ACC112 (cell line): ENCODE measurements at regions not wholly inside any gene's neighbourhood (a gene's known extent, or its start where the extent isn't known, plus 50 kb on each side); places are given as distances from the start of the nearest gene placed in this dataset.

Experiments
- H2AFZ ChIP-seq: fragments of 200-600 bp; sonication (generic); one replicate; pipeline ENCODE4 v1.6.0; 2017; ENCODE audit warnings: antibody characterized with exemption, low read length; ENCODE audit not compliant: unreplicated experiment
- H3K27ac ChIP-seq: fragments of 200-600 bp; sonication (generic); 2 replicates; pipeline ENCODE4 v1.5.1; 2014; ENCODE audit warnings: low read depth, mild to moderate bottlenecking, antibody characterized with exemption, low read length, moderate library complexity
- H3K27me3 ChIP-seq: fragments of 200-600 bp; sonication (generic); 2 replicates; pipeline ENCODE4 v1.6.1; 2014; ENCODE audit warnings: mild to moderate bottlenecking, antibody characterized with exemption, low read length, moderate library complexity, mixed read lengths; ENCODE audit not compliant: insufficient read depth
- H3K36me3 ChIP-seq: fragments of 200-600 bp; sonication (generic); 2 replicates; pipeline ENCODE4 v1.6.1; 2016; ENCODE audit warnings: mild to moderate bottlenecking, antibody characterized with exemption, low read length, moderate library complexity, mixed read lengths; ENCODE audit not compliant: insufficient read depth
- H3K4me1 ChIP-seq: fragments of 200-600 bp; sonication (generic); one replicate; pipeline ENCODE4 v1.6.1; 2016; ENCODE audit warnings: low read length, mixed read lengths; ENCODE audit not compliant: insufficient read depth, unreplicated experiment, control insufficient read depth
- H3K4me3 ChIP-seq: fragments of 200-600 bp; sonication (generic); 2 replicates; pipeline ENCODE4 v1.5.1; 2014; ENCODE audit warnings: mild to moderate bottlenecking, low read depth, low read length
- H3K79me2 ChIP-seq: fragments of 200-600 bp; sonication (generic); one replicate; pipeline ENCODE4 v1.6.0; 2016; ENCODE audit warnings: low read length; ENCODE audit not compliant: control insufficient read depth, unreplicated experiment, insufficient read depth

DNA sequence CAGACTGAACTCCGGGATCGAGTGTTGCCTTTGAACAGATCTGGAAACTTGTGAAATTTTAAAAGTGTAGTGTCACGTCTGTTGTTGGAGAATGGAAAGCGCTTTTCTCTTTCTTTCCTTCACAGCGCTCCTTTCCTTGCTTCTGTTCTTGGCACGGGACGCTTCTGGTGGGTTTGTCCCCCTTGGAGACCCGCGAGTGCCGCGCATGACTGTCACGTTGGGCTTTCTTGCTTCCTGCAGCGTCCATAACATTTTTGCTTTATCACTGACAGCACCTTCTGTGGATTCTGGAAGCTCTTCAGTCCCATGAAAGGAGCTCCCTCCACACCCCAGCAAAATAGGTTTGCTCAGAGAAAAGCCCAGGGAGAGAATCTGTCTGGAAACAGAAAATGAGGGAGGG, 193.0 kb upstream of the TMEM132C start:
- Histone ChIP-seq H3K27ac (no peak overlapping the region), H3K4me1 (no peaks in the 10 kb centered on the region), H3K4me3 (no peak overlapping the region), H2AFZ (no peak overlapping the region), H3K79me2 (no peaks in the 10 kb centered on the region), H3K27me3 (no peaks in the 10 kb centered on the region), H3K36me3 (no peaks in the 10 kb centered on the region)

DNA sequence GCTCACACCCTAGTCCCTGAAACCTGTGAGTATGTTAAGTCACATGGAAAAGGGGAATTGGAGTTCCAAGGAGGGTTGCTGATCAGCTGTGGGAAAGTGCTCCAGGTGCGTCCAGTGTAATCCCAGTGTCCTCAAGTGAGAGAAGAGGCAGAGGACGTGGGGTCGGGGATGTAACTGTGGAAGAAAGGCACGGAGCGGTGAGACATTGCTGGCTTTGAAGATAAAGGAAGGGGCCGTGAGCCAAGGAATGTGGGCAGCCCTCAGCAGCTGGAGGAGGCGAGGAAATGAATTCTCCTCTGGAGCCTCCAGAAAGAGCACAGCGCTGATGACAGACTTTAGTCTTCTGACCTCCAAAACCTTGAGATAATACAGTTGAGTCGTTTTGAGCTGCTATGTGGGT, 191.6 kb upstream of the TMEM132C start:
- no peaks in the 10 kb centered on the region for H3K27me3 ChIP-seq
- H3K36me3 ChIP-seq = no peaks in the 10 kb centered on the region
- H3K27ac ChIP-seq = no peak overlapping the region
- no peaks in the 10 kb centered on the region for H3K79me2 ChIP-seq
- no peak overlapping the region for H3K4me3 ChIP-seq
- no peaks in the 10 kb centered on the region for H3K4me1 ChIP-seq
- H2AFZ ChIP-seq = no peak overlapping the region

DNA sequence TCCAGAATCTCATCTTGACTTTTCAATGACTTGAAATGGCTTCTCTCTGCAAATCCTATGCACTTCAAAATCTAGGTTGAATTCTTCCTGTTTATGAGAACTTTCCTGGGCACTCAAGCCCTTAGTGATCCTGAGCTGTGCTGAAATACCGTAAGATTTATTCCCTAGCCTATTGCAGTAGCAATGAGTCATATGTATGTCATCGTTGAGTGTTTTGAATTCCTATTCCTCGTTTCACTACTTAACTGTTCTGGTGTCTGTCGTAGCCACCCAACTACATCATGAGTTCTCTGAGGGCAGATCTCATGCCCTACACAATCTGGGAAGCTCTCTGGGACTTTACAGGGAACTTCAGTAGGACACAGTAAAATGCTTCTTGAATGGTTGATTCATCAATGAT, 190.8 kb upstream of the TMEM132C start:
- no peaks in the 10 kb centered on the region for H3K27me3 ChIP-seq
- H3K36me3 ChIP-seq = no peaks in the 10 kb centered on the region
- no peak overlapping the region for H3K4me3 ChIP-seq
- H2AFZ ChIP-seq = no peak overlapping the region
- H3K27ac ChIP-seq = no peak overlapping the region
- H3K79me2 ChIP-seq = no peaks in the 10 kb centered on the region
- no peaks in the 10 kb centered on the region for H3K4me1 ChIP-seq

DNA sequence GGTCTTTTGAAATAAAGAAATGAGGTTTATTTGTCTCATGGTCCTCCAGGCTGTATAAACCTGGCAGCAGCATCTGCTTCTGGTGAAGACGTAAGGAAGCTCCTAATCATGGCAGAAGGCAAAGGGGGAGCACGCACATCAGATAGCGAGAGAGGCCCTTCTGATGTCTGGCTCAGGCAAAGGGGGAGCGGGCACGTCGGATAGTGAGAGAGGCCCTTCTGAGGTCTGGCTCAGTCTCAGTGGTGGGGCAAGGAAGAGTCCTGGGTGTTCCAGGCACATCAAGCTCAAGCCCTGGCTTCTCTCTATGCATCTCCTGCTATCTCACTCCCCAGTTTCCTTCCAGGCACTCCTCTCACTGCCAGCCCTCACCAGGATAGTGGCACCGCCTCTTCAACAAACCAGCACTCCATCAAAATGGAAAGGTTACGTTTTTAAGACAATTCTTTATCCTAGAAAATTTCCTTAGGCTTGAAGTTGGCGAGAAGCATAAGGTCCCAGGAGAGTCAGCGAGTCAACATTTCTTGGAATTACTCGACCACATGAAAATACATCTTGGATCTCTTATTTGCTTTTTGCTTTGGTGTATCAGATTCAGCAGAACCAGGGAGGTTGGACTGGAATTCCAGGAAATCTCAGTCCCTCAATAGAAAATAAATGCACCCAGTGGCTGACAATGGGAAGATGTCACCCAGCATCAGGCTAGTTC, 189.6 kb upstream of the TMEM132C start:
- no peak overlapping the region for H2AFZ ChIP-seq
- no peaks in the 10 kb centered on the region for H3K36me3 ChIP-seq
- no peaks in the 10 kb centered on the region for H3K27me3 ChIP-seq

DNA sequence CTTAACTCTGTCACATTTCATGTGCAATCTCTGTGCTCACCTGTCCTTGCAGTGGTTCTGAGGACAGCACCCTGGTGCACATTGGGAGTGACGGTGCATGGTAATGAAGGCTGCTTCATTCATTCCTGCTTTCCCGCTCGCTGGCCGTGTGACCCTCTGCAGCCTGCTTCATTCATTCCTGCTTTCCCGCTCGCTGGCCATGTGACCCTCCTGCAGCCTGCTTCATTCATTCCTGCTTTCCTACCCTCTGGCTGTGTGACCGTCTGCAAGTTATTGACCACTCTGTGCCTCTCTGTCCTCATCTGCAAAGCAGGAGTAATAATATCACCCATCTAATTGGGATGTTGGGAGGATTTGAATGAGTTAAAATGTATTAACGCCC, 189.1 kb upstream of the TMEM132C start:
- Histone ChIP-seq H3K27me3 (no peaks in the 10 kb centered on the region), H3K4me1 (no peaks in the 10 kb centered on the region), H3K36me3 (no peaks in the 10 kb centered on the region), H3K4me3 (no peak overlapping the region), H3K79me2 (no peaks in the 10 kb centered on the region), H3K27ac (no peak overlapping the region), H2AFZ (no peak overlapping the region)

More for the DNA sequence above, 189.6 kb upstream of the TMEM132C start:
- H3K27ac ChIP-seq = no peak overlapping the region
- no peak overlapping the region for H3K4me3 ChIP-seq
- no peaks in the 10 kb centered on the region for H3K4me1 ChIP-seq
- H3K79me2 ChIP-seq = no peaks in the 10 kb centered on the region

DNA sequence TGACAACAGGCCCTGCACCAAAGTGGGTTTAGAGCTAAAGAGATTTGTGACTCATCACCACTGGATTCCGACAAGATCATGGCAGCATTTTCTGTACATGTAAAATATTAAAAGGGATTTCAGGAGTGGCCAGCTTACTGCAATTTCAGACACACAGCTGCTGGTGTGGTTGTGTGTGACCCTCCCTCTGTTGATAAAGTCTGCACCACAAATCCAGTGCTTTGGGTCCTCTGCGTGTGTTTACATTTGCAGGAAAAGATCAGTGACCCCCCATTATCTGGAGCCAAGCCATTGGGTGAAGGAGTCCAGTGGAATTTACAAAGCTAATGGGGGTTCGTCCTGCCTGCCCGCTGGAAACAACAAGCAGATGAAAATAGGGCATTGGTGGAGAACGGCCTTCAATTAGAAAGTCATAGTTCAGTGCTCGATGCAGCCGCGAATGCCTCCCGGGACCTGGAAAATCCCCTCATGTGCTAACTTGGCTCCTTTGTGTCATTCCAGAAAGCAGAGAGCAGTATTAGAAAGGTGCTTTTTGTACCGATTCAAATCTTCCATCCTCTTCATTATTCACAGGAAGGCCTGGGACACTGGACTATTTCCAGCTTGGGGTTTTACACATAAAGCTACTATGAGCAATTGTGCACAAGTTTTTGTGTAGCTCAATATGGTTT, 188.5 kb upstream of the TMEM132C start:
- no peaks in the 10 kb centered on the region for H3K4me1 ChIP-seq
- no peaks in the 10 kb centered on the region for H3K79me2 ChIP-seq
- H2AFZ ChIP-seq = no peak overlapping the region
- H3K4me3 ChIP-seq = no peak overlapping the region
- no peak overlapping the region for H3K27ac ChIP-seq
- no peaks in the 10 kb centered on the region for H3K27me3 ChIP-seq
- H3K36me3 ChIP-seq = no peaks in the 10 kb centered on the region

DNA sequence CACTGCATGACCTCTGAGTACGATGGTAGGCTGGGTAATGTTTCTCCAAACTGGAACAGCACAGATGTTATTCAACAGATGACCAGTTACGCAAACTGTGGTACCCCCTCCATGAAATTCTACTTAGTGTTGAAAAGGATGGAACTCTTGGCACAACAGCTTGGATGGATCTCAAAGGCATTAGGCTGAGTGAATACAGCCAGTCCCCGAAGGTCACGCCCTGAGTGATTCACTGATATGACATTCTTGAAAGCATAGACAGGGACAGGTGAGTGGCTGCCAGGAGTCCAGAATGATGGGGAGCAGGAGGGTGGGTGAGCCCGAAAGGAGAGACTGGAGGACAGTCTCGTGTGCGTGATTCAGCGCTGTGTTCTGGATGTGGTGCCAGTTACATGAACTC, 187.5 kb upstream of the TMEM132C start:
- H2AFZ ChIP-seq = no peak overlapping the region
- H3K4me3 ChIP-seq = no peak overlapping the region
- no peaks in the 10 kb centered on the region for H3K4me1 ChIP-seq
- H3K27me3 ChIP-seq = no peaks in the 10 kb centered on the region
- no peaks in the 10 kb centered on the region for H3K36me3 ChIP-seq
- no peaks in the 10 kb centered on the region for H3K79me2 ChIP-seq
- no peak overlapping the region for H3K27ac ChIP-seq

DNA sequence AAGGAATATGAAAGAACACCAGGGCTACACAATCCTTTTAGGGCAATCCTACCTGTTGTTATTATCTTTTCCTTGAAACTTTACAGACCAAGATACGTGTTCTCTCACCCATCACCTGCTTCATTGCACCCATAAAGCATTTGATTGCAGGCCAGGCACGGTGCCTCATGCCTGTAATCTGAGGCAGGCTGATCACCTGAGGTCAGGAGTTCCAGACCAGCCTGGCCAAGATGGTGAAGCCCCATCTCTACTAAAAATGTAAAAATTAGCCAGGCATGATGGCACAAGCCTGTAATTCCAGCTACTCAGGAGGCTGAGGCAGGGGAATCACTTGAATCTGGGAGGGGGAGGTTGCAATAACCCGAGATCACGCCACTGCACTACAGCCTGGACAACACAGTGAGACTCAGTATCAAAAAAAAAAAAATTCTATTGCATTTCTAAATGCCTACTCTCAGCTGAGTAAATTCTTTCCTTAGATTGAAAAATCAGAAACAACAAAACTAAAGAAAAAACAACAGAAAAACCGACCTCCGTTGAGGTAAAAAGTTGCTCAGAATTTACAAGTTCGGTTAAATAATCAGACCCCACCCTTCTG, 183.7 kb upstream of the TMEM132C start:
- Histone ChIP-seq H3K36me3 (no peaks in the 10 kb centered on the region), H3K27ac (no peak overlapping the region), H3K4me1 (no peaks in the 10 kb centered on the region), H3K79me2 (no peaks in the 10 kb centered on the region), H3K27me3 (no peaks in the 10 kb centered on the region), H3K4me3 (no peak overlapping the region), H2AFZ (no peak overlapping the region)

DNA sequence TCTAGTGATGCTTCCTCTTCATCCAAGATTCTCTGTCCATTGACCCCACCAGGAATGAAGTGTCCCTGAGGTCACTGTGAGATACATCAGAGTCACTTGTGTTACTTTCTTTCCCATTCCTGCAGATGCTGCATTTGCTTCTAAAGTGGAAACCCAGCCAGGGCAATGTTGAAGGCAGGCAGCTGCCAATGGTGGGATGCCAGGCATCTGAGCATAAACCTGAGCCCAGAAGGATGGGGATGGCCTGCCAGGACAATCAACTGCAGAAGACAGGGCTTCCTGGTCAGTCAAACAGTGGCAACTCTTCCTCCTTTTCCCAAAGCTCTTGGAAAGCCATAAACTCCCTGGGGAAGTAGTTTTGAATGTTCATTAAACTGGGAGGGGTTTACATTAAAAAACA, 178.0 kb upstream of the TMEM132C start:
- Histone ChIP-seq H3K79me2 (no peaks in the 10 kb centered on the region), H2AFZ (no peak overlapping the region), H3K27me3 (no peaks in the 10 kb centered on the region), H3K36me3 (no peaks in the 10 kb centered on the region), H3K4me1 (no peaks in the 10 kb centered on the region), H3K27ac (no peak overlapping the region), H3K4me3 (no peak overlapping the region)

DNA sequence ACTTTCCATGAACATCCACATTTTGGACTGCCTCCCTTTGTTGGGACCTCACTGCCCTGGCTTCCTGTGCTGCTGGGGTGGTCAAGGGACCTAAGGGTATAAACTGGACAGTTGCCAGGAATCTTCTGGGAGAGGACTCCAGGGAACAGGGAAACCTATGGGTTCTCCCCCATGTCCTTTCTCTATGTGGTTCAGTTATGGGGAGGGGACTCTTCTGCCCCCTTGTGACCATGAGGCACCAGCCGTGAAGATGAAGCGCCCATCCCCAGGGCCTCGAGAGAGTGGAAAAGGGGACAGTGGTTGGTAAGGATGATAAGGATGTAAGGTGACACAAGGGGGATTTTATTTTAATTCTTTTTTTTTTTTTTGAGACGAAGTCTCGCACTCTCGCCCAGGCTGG, 177.0 kb upstream of the TMEM132C start:
- H2AFZ ChIP-seq = no peak overlapping the region
- no peak overlapping the region for H3K27ac ChIP-seq
- H3K4me3 ChIP-seq = no peak overlapping the region
- H3K79me2 ChIP-seq = no peaks in the 10 kb centered on the region
- H3K36me3 ChIP-seq = no peaks in the 10 kb centered on the region
- H3K4me1 ChIP-seq = no peaks in the 10 kb centered on the region
- H3K27me3 ChIP-seq = no peaks in the 10 kb centered on the region
